K562 (cell line): ENCODE measurements at regions not wholly inside any gene's neighbourhood (a gene's known extent, or its start where the extent isn't known, plus 50 kb on each side); places are given as distances from the start of the nearest gene placed in this dataset.

ENCODE experiments used
- ATF1 ChIP-seq, 2 experiments: fragments of 450-650 bp in 1 of 2; IDR thresholded peaks; 2 replicates each; pipeline ENCODE4 v1.6.1; 2016; ENCODE audit warnings: missing compliant biosample characterization in 1 of 2, missing genetic modification characterization in 1 of 2
- ATF7 ChIP-seq: fragments of 450-650 bp; IDR thresholded peaks from 2 replicates; pipeline ENCODE4 v1.7.1; 2014; ENCODE audit warnings: mild to moderate bottlenecking, moderate library complexity
- CHD4 ChIP-seq: fragments of 200-600 bp; sonication (generic); IDR thresholded peaks from 3 replicates; pipeline ENCODE4 v1.6.1; 2012; ENCODE audit warnings: low read depth, mild to moderate bottlenecking, mixed read lengths, low read length, inconsistent platforms; ENCODE audit not compliant: insufficient read depth, insufficient replicate concordance, poor library complexity, severe bottlenecking
- CTCF ChIP-seq, 3 experiments: IDR thresholded peaks in 2 of 3; conservative IDR thresholded peaks in 1 of 3; 2 replicates each; pipeline ENCODE4 v1.5.1; 2011 to 2012; ENCODE audit warnings: low read length in 3 of 3, mild to moderate bottlenecking in 3 of 3, control low read depth in 2 of 3, improper control_type of control experiment in 1 of 3, inconsistent platforms in 1 of 3, low read depth in 1 of 3, mixed read lengths in 1 of 3, moderate library complexity in 1 of 3; ENCODE audit not compliant: insufficient read depth in 2 of 3
- FOS ChIP-seq: IDR thresholded peaks from 3 replicates; pipeline ENCODE4 v1.6.1; 2011; ENCODE audit not compliant: insufficient read length; ENCODE audit errors: extremely low read depth
- POLR2AphosphoS5 ChIP-seq: IDR thresholded peaks from 2 replicates; pipeline ENCODE4 v1.6.1; 2011; ENCODE audit warnings: mild to moderate bottlenecking, low read depth, low read length, moderate library complexity; ENCODE audit not compliant: control insufficient read depth, insufficient read depth

DNA sequence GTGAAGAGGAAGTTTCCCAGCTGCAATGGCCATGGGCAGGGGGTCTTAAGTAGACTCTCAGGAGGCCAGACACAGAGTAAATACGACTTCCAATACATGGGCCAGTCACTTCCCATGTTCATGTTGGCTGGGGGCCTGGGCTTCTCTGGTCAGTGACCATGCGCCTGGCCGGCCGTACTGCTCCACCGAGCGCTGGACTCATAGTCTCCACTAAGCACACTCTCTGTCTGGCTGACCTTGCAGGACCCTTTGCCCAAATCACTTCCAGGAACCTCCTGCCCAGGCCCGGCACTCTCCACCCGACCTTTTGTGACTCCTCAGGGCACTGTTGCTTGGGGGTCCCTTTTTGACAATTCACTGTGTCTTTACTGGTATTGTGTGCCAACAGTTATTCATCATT, 69.3 kb downstream of the SOWAHC start:
- TF ChIP-seq POLR2AphosphoS5 (no peak), ATF1 (CRISPR knock-in tag; IDR thresholded peaks at IDR 0.05) (no peak), ATF1 (tag; IDR thresholded peaks at IDR 0.05) (no peak), FOS (no peak), CTCF (IDR thresholded peaks at IDR 0.05 in 2 of 3, conservative IDR thresholded peaks at IDR 0.05 in 1 of 3; ENCODE audit: insufficient read depth in 2 of 3, low read depth in 1 of 3, low read length in 3 of 3) (no peak), CHD4 (no peak), ATF7 (no peak)
